Lung (tissue), 11 donors: ENCODE measurements at regions not wholly inside any gene's neighbourhood (a gene's known extent, or its start where the extent isn't known, plus 50 kb on each side); places are given as distances from the start of the nearest gene placed in this dataset.

Source experiments
- ATAC-seq: fragments of 200-7000 bp; cut with Tn5 transposase; one replicate; pipeline ENCODE4 v1.9.1; 2020; ENCODE audit warnings: moderate number of reproducible peaks; ENCODE audit not compliant: insufficient read depth, low FRiP score
- DNase-seq, 3 donors: peaks; one replicate each; pipeline ENCODE4 v3.0.0-alpha.2; 2013 to 2017
- H3K27ac ChIP-seq, 2 donors: one replicate each; pipeline ENCODE4 v1.5.1; 2013; ENCODE audit warnings: mild to moderate bottlenecking in 2 of 2, moderate library complexity in 2 of 2, control low read depth in 1 of 2, inconsistent platforms in 1 of 2, low read depth in 1 of 2, low read length in 1 of 2
- H3K27me3 ChIP-seq, 3 donors: one replicate each; pipeline ENCODE4 v1.5.1; 2013; ENCODE audit warnings: low read length in 2 of 3; ENCODE audit not compliant: control insufficient read depth in 3 of 3, insufficient read depth in 3 of 3
- H3K36me3 ChIP-seq, 4 donors: one replicate each; pipeline ENCODE4 v1.5.1; 2013; ENCODE audit warnings: low read length in 4 of 4, mild to moderate bottlenecking in 1 of 4, moderate library complexity in 1 of 4; ENCODE audit not compliant: control insufficient read depth in 4 of 4, insufficient read depth in 4 of 4
- H3K4me1 ChIP-seq, 5 donors: one replicate each; pipeline ENCODE4 v1.5.1; 2013; ENCODE audit warnings: low read length in 5 of 5, mild to moderate bottlenecking in 2 of 5, moderate library complexity in 1 of 5; ENCODE audit not compliant: control insufficient read depth in 5 of 5, insufficient read depth in 5 of 5
- H3K4me3 ChIP-seq: one replicate; pipeline ENCODE4 v1.5.1; 2013; ENCODE audit warnings: mild to moderate bottlenecking, control low read depth, moderate library complexity
- H3K9ac ChIP-seq, 2 donors: one replicate each; pipeline ENCODE4 v1.5.1; 2013; ENCODE audit warnings: low read length in 2 of 2, control low read depth in 1 of 2; ENCODE audit not compliant: insufficient read depth in 1 of 2
- H3K9me3 ChIP-seq, 4 donors: one replicate each; pipeline ENCODE4 v1.5.1; 2013; ENCODE audit warnings: low read length in 3 of 4, mild to moderate bottlenecking in 1 of 4, moderate library complexity in 1 of 4; ENCODE audit not compliant: control insufficient read depth in 4 of 4, insufficient read depth in 3 of 4
- WGBS, 2 donors: extraction: QIAGEN DNeasy Blood & Tissue Kit; methylation state at CpG; one replicate each; pipeline ENCODE4 v1.1.7; 2013; 5-methylcytosine and 5-hydroxymethylcytosine counted together
- TF ChIP-seq, protein P1 (sequence below): IDR thresholded peaks from 2 replicates; pipeline ENCODE4 v1.5.1; 2012; ENCODE audit warnings: mild to moderate bottlenecking; ENCODE audit errors: control extremely low read depth, extremely low read depth
- donor health status: control.
- donor health status: control.
- donor health status: Bipolar disorder and iron deficiency.
- donor health status: healthy.
- donor health status: DM: yes; HTN: yes; CAD: no.

DNA sequence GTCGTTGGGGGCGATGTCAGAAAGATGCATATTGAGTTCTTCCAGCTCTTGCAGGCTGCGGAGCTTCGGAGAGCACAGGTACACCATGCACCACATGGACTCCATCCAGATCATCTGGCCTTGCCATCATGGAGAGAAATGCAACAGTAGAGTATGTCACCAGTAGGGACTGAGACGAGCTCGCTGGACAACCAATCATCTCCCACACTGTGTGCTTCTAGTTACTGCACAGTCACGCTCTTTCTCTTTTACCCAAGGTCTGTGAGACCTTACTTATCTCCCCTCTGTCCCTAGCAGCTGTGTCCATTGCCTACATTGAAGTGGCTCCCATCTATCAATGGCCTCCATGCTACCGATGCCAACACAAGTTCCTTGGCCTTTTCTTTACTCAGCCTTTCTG, 90.5 kb downstream of the C13orf42 start:
- no peak for ATAC-seq
- DNase-seq = no peak
- no peaks in the 10 kb centered on the region for H3K27me3 ChIP-seq
- no peak overlapping the region for H3K9ac ChIP-seq
- no peak overlapping the region for H3K27ac ChIP-seq
- no peaks in the 10 kb centered on the region for H3K36me3 ChIP-seq
- WGBS, 2 donors = 96% methylated on average over 8 of the region's 8 CpGs
- H3K9me3 ChIP-seq = no peaks in the 10 kb centered on the region
- TF ChIP-seq, protein P1, sequence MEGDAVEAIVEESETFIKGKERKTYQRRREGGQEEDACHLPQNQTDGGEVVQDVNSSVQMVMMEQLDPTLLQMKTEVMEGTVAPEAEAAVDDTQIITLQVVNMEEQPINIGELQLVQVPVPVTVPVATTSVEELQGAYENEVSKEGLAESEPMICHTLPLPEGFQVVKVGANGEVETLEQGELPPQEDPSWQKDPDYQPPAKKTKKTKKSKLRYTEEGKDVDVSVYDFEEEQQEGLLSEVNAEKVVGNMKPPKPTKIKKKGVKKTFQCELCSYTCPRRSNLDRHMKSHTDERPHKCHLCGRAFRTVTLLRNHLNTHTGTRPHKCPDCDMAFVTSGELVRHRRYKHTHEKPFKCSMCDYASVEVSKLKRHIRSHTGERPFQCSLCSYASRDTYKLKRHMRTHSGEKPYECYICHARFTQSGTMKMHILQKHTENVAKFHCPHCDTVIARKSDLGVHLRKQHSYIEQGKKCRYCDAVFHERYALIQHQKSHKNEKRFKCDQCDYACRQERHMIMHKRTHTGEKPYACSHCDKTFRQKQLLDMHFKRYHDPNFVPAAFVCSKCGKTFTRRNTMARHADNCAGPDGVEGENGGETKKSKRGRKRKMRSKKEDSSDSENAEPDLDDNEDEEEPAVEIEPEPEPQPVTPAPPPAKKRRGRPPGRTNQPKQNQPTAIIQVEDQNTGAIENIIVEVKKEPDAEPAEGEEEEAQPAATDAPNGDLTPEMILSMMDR = no peak
- no peaks in the 10 kb centered on the region for H3K4me1 ChIP-seq
- no peak overlapping the region for H3K4me3 ChIP-seq

DNA sequence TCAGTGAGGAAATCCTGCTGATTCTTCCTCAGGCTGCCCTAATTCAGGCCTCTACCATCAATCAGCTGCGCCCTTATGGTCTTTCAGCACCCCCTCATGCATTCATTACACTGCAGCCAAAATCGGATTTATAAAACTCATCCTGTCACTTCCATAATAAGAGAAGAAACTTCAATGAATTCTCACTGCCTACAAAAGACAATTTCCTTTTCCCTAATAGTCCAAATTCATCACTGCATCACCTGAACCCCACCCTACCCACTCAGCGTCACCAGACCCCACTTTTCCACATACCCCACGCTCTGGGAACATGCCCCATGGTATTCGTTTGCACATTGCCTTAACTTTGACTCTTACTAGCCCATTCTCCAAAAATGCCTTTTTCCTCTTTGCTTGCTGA, 92.0 kb downstream of the C13orf42 start:
- Histone ChIP-seq H3K36me3 (no peaks in the 10 kb centered on the region), H3K9ac (no peak overlapping the region), H3K4me1 (no peaks in the 10 kb centered on the region), H3K27me3 (no peaks in the 10 kb centered on the region), H3K27ac (no peak overlapping the region), H3K9me3 (no peaks in the 10 kb centered on the region), H3K4me3 (no peak overlapping the region)
- DNase-seq (no peak), ATAC-seq (no peak)
- TF ChIP-seq, protein P1 = no peak
- WGBS, 2 donors = 91 to 94% methylated on average over 5 of the region's 5 CpGs

DNA sequence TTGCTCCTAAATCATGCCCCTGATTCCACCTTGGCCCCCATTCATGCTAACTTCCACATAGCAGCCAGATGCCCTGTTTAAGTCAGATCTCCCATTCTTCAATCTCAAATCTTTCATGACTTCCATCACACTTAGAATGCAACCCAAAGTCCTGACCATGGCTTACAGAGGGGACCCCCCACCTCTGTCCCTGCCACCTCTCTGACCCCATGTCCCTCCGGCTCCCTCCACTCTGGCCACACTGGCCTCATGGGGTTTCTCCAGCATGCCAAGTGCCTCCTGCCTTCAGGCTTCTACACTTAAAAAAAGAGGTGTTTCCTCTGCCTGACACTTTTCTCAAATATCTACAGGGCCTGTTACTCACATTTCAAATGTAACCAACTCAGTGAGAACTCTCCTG, 93.6 kb downstream of the C13orf42 start:
- TF ChIP-seq, protein P1 = no peak
- no peaks in the 10 kb centered on the region for H3K27me3 ChIP-seq
- H3K27ac ChIP-seq = no peak overlapping the region
- DNase-seq = no peak
- peaks cover 0 to 6% (median 0%) of the 10 kb centered on the region in 4 donors for H3K9me3 ChIP-seq
- 94 to 98% methylated on average over 1 of the region's 1 CpG for WGBS, 2 donors
- no peak for ATAC-seq
- no peak overlapping the region for H3K9ac ChIP-seq
- H3K4me1 ChIP-seq = no peaks in the 10 kb centered on the region
- H3K4me3 ChIP-seq = no peak overlapping the region
- no peaks in the 10 kb centered on the region for H3K36me3 ChIP-seq

DNA sequence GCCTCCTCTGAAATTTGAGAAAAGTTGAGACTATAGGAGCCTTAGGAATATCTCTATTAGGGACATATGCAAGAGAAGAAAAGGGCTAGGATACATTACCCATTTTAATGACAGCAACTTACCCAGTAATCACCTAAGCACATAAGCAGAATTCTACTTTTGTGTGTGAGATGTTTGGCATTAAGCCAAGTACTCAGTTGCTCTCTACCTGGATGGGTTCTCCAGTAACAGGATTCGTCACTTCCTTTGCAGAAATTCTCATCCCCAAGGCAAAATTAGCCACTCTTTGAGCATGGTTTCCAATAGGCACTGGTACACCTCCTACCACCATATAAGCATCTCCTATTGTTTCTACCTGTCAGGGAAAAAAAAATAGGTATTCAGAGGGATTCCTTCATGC, 95.1 kb downstream of the C13orf42 start:
- TF ChIP-seq, protein P1 = no peak
- H3K27ac ChIP-seq = no peak overlapping the region
- H3K36me3 ChIP-seq = no peaks in the 10 kb centered on the region
- DNase-seq = no peak
- no peak overlapping the region for H3K9ac ChIP-seq
- no peaks in the 10 kb centered on the region for H3K27me3 ChIP-seq
- H3K9me3 ChIP-seq = peaks cover 0 to 6% (median 0%) of the 10 kb centered on the region in 4 donors
- H3K4me3 ChIP-seq = no peak overlapping the region
- H3K4me1 ChIP-seq = no peaks in the 10 kb centered on the region
- ATAC-seq = no peak
- 73 to 85% methylated on average over 1 of the region's 1 CpG for WGBS, 2 donors
